Spleen (tissue), 7 donors: ENCODE measurements at regions not wholly inside any gene's neighbourhood (a gene's known extent, or its start where the extent isn't known, plus 50 kb on each side); places are given as distances from the start of the nearest gene placed in this dataset.

Experiments
- POLR2A ChIP-seq, 3 donors: fragments of 450-650 bp; IDR thresholded peaks; one replicate each; pipeline ENCODE4 v1.5.1; 2017; ENCODE audit warnings: antibody characterized with exemption in 3 of 3, mild to moderate bottlenecking in 1 of 3
- POLR2AphosphoS5 ChIP-seq, 3 donors: sonication (generic); formaldehyde crosslinking; IDR thresholded peaks; one replicate each; pipeline ENCODE4 v1.5.1; 2017; ENCODE audit warnings: antibody characterized with exemption in 3 of 3
- TF ChIP-seq, protein P1 (sequence below), 11 experiments: fragments of 200-600 bp in 7 of 11; fragments of 450-650 bp in 4 of 11; sonication (generic) in 4 of 11; IDR thresholded peaks in 8 of 11; conservative IDR thresholded peaks in 3 of 11; 1 replicate in 7 of 11; 2 replicates in 4 of 11; pipeline versions ENCODE4 v1.4.0 to v1.8.0; 2016 to 2021; ENCODE audit warnings: antibody characterized with exemption in 11 of 11, inconsistent platforms in 4 of 11, mild to moderate bottlenecking in 1 of 11
- donor health status: DM: no; HTN: no; CAD: no; lungs with moderate emphysema.
- donor health status: DM: no; HTN: no; CAD: no.
- donor health status: DM: no; HTN: no; CAD: no.

GRCh38 chr2:42942214-42942989 is 150.0 kb upstream of the HAAO start:
- TF ChIP-seq, protein P1, sequence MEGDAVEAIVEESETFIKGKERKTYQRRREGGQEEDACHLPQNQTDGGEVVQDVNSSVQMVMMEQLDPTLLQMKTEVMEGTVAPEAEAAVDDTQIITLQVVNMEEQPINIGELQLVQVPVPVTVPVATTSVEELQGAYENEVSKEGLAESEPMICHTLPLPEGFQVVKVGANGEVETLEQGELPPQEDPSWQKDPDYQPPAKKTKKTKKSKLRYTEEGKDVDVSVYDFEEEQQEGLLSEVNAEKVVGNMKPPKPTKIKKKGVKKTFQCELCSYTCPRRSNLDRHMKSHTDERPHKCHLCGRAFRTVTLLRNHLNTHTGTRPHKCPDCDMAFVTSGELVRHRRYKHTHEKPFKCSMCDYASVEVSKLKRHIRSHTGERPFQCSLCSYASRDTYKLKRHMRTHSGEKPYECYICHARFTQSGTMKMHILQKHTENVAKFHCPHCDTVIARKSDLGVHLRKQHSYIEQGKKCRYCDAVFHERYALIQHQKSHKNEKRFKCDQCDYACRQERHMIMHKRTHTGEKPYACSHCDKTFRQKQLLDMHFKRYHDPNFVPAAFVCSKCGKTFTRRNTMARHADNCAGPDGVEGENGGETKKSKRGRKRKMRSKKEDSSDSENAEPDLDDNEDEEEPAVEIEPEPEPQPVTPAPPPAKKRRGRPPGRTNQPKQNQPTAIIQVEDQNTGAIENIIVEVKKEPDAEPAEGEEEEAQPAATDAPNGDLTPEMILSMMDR (IDR thresholded peaks at IDR 0.05 in 8 of 11, conservative IDR thresholded peaks at IDR 0.05 in 3 of 11) = no peak
- TF ChIP-seq POLR2A (IDR thresholded peaks at IDR 0.05) (no peak), POLR2AphosphoS5 (IDR thresholded peaks at IDR 0.05) (no peak)
